ENCODE measurements at regions not wholly inside any gene's neighbourhood (a gene's known extent, or its start where the extent isn't known, plus 50 kb on each side); places are given as distances from the start of the nearest gene placed in this dataset.
"Not testable (repeated sequence)": the region's sequence is repeated elsewhere in the genome, so short reads cannot be mapped to it uniquely, and the experiment has no call there.

- in situ Hi-C loops (cut with HindIII; ENCODE audit: low pct_unique_long_range_greater_than_20kb, low sequenced_read_pairs), result no loop called here
- no peak for TF ChIP-seq JUND (IDR thresholded peaks at IDR 0.05; ENCODE audit: low read depth)
- DNase-seq (ENCODE audit: low read depth in 1 of 2, low spot score in 1 of 2), result no peak
Measured at GRCh38 chr19:30245401-30246039, 126.7 kb upstream of the ZNF536 start.

- DNase-seq (ENCODE audit: low read depth in 1 of 2, low spot score in 1 of 2), result no peak
- in situ Hi-C loops (cut with HindIII; ENCODE audit: low pct_unique_long_range_greater_than_20kb, low sequenced_read_pairs), result no loop called here
- TF ChIP-seq JUND (IDR thresholded peaks at IDR 0.05; ENCODE audit: low read depth), result no peak
Measured at GRCh38 chr19:30249911-30250310, 122.3 kb upstream of the ZNF536 start.

- no peak for TF ChIP-seq JUND (IDR thresholded peaks at IDR 0.05; ENCODE audit: low read depth)
- in situ Hi-C loops (cut with HindIII; ENCODE audit: low pct_unique_long_range_greater_than_20kb, low sequenced_read_pairs), result no loop called here
Measured at GRCh38 chr19:30252214-30252613, 120.0 kb upstream of the ZNF536 start.

DNA sequence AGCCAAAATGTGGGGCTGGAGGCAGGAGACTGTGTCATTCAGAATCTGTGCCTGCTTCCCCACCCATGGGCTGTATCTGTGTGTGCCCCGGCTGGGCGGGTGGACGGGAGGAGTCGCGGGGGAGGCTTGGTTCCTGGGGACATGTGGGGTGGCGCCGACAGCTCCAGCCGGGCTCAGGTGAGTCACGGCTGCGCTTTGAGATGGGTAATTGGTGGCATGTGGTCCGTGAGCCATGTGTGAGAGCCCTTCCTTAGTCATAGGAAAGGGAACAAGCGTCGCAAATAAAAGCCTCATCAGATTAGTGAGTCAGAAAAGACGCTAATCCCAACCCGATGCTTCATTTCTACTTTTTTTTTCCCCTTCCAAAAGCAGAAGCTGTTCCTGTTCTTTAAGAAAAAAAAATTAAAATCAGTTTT is 118.6 kb upstream of the ZNF536 start:
- in situ Hi-C loops (cut with HindIII; ENCODE audit: low pct_unique_long_range_greater_than_20kb, low sequenced_read_pairs), result no loop called here
- TF ChIP-seq JUND (IDR thresholded peaks at IDR 0.05; ENCODE audit: low read depth), result no peak
- no peak for DNase-seq (ENCODE audit: low read depth in 1 of 2, low spot score in 1 of 2)

More at GRCh38 chr19:30252214-30252613, 120.0 kb upstream of the ZNF536 start:
- DNase-seq (ENCODE audit: low read depth in 1 of 2, low spot score in 1 of 2), result no peak

- no peak for DNase-seq (ENCODE audit: low read depth in 1 of 2, low spot score in 1 of 2)
- in situ Hi-C loops (cut with HindIII; ENCODE audit: low pct_unique_long_range_greater_than_20kb, low sequenced_read_pairs), result no loop called here
Measured at GRCh38 chr19:30254158-30254557, 118.0 kb upstream of the ZNF536 start.

GRCh38 chr19:30254789-30255188 is 117.4 kb upstream of the ZNF536 start:
- in situ Hi-C loops (cut with HindIII; ENCODE audit: low pct_unique_long_range_greater_than_20kb, low sequenced_read_pairs), result no loop called here
- no peak for TF ChIP-seq JUND (IDR thresholded peaks at IDR 0.05; ENCODE audit: low read depth)

More at GRCh38 chr19:30254158-30254557, 118.0 kb upstream of the ZNF536 start:
- TF ChIP-seq JUND (IDR thresholded peaks at IDR 0.05; ENCODE audit: low read depth), result no peak

GRCh38 chr19:30255791-30256495 is 116.2 kb upstream of the ZNF536 start:
- in situ Hi-C loops (cut with HindIII; ENCODE audit: low pct_unique_long_range_greater_than_20kb, low sequenced_read_pairs), result no loop called here
- no peak for DNase-seq (ENCODE audit: low read depth in 1 of 2, low spot score in 1 of 2)
- TF ChIP-seq JUND (IDR thresholded peaks at IDR 0.05; ENCODE audit: low read depth), result no peak

More at GRCh38 chr19:30254789-30255188, 117.4 kb upstream of the ZNF536 start:
- no peak for DNase-seq (ENCODE audit: low read depth in 1 of 2, low spot score in 1 of 2)

DNA sequence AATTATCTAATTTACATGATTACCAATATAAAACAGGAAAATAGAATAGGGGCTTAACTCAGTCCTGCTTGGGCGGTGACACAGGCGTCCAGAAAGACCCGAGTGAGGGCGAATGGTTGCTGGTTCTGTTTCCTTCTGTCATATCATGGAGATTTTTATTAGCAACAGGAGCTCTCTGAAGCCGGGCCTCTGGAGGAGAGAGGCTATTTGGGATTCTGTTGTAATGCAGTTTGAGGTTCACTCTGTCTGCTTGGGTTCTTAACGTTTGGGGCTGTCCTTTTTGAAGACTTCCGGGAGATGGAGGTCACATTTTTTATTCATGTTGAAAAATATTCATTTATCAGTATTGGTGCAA is 115.7 kb upstream of the ZNF536 start:
- no peak for TF ChIP-seq JUND (IDR thresholded peaks at IDR 0.05; ENCODE audit: low read depth)
- in situ Hi-C loops (cut with HindIII; ENCODE audit: low pct_unique_long_range_greater_than_20kb, low sequenced_read_pairs), result no loop called here
- no peak for DNase-seq (ENCODE audit: low read depth in 1 of 2, low spot score in 1 of 2)

DNA sequence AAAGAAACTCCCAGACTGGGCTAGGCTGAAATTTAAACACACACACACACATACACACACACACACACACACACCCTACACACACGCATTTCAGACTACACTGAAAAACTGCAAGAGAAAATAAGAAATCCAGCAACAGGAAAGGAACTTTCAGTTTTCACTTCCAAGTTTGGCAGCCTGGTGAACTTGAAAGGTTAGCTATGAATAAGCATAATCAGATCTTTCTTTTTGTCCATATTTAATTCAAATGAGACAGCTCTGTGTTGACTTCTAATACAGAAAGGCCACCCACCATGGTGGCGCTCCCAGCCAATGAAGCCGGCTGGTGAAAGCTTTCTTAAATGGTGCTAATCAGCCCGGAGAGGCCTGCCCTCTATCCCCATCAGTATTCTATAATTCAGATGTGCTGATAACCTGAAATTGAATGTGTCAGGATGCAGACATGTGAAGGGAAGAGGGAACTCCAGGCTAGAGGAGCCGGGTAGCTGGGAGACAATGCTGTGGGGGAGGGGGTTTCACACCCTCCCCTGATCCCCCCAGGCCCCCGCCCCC is 108.3 kb upstream of the ZNF536 start:
- TF ChIP-seq JUND (IDR thresholded peaks at IDR 0.05; ENCODE audit: low read depth), result no peak
- in situ Hi-C loops (cut with HindIII; ENCODE audit: low pct_unique_long_range_greater_than_20kb, low sequenced_read_pairs), result no loop called here
- no peak for DNase-seq (ENCODE audit: low read depth in 1 of 2, low spot score in 1 of 2)

GRCh38 chr19:30265918-30266317 is 106.3 kb upstream of the ZNF536 start:
- DNase-seq (ENCODE audit: low read depth in 1 of 2, low spot score in 1 of 2); in situ Hi-C loops (cut with HindIII; ENCODE audit: low pct_unique_long_range_greater_than_20kb, low sequenced_read_pairs): not testable (repeated sequence)

DNA sequence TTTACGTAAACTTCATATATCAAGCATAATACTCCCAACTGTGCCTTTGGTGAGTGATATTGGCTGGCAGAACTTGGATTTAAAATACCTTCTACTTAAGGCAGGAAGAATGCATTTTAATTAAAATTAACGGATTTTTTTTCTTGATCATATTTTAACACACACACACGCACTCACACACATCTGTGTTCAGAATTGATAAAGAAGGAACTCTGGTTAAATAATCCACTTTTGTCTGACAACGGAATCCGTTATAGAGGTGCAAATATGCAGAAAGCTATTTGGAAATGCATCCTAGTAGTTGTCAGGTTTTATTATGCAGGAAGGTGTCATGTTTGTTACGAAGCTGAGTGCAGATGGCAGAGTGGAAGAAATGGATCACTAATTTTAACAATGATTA is 105.5 kb upstream of the ZNF536 start:
- in situ Hi-C loops (cut with HindIII; ENCODE audit: low pct_unique_long_range_greater_than_20kb, low sequenced_read_pairs), result no loop called here
- no peak for DNase-seq (ENCODE audit: low read depth in 1 of 2, low spot score in 1 of 2)
- TF ChIP-seq JUND (IDR thresholded peaks at IDR 0.05; ENCODE audit: low read depth), result no peak

DNA sequence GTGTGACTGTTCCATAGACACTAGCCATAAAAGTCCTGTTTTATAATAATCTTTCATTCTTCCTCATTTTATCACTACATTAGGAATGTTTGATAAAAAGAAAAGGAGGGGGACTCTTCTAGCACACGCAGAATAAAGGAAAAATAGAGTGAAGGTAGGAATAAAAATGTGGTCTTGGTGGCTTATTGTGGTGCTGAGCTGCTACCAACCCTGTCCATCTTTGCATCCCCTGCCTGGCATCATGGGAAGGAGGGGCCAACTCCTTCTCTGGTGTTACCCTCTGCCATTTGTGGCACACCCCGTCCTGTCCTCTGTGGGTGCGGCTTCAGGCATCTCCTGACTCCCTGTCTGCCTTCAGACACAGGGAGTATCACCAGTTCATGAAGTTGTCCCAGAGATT is 104.9 kb upstream of the ZNF536 start:
- DNase-seq (ENCODE audit: low read depth in 1 of 2, low spot score in 1 of 2), result no peak
- TF ChIP-seq JUND (IDR thresholded peaks at IDR 0.05; ENCODE audit: low read depth), result no peak
- in situ Hi-C loops (cut with HindIII; ENCODE audit: low pct_unique_long_range_greater_than_20kb, low sequenced_read_pairs), result no loop called here

GRCh38 chr19:30268601-30269000 is 103.6 kb upstream of the ZNF536 start:
- no peak for DNase-seq (ENCODE audit: low read depth in 1 of 2, low spot score in 1 of 2)
- TF ChIP-seq JUND (IDR thresholded peaks at IDR 0.05; ENCODE audit: low read depth), result no peak
- in situ Hi-C loops (cut with HindIII; ENCODE audit: low pct_unique_long_range_greater_than_20kb, low sequenced_read_pairs), result no loop called here

Measured in T47D (cell line).